ENCODE measurements at regions not wholly inside any gene's neighbourhood (a gene's known extent, or its start where the extent isn't known, plus 50 kb on each side); places are given as distances from the start of the nearest gene placed in this dataset.

DNA sequence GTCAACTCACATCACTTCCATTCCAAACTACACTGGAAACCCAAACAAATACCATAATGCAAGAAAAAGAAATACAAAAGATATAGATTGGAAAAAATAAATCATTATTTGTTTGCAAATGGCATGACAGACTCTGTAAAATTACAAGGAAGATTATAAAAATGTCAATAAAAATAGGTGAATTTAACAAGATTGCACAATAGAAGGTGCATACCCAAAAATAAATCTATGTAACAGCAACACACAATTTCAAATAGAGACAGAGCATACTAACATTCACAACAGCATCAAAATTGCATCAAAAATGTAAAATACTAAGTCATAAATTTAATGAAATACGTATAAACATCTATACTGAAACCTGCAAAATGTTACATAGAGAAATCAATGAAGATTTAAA, 1140.0 kb upstream of the GJE1 start:
- no peak overlapping the region for H3K9ac ChIP-seq (ENCODE audit: low read depth, low read length)
- no peak overlapping the region for H3K27ac ChIP-seq (ENCODE audit: low read depth, low read length)
- no peaks in the 10 kb centered on the region for H3K27me3 ChIP-seq (ENCODE audit: insufficient read depth, low read length)
- H3K36me3 ChIP-seq (ENCODE audit: insufficient read depth, low read length) = no peaks in the 10 kb centered on the region
- no peaks in the 10 kb centered on the region for H3K9me3 ChIP-seq (ENCODE audit: insufficient read depth, low read depth, low read length)
- no peaks in the 10 kb centered on the region for H3K4me1 ChIP-seq (ENCODE audit: insufficient read depth, low read length)
- H3K4me3 ChIP-seq (ENCODE audit: low read length) = no peak overlapping the region
- WGBS = no CpG with 5 or more reads among the region's 1 CpG

DNA sequence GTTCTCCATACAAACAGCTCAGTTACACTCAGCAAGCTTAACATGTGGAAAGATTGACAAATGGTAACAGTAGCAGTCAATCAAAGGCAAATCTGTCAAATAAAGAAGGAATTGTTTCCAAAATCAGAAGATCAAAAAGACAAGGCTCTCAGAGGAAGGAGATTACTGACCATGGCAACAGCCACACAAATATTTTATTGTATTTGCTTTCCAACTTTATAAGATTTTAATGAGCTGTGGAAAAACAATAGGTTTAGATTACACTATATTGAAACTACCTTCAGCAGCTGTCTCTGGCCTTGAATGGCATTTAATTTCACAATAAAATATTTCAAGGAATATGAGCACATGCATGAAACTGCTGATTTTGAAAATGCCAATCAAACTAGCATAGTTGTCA, 1143.9 kb upstream of the GJE1 start:
- H3K27me3 ChIP-seq (ENCODE audit: insufficient read depth, low read length) = no peaks in the 10 kb centered on the region
- H3K27ac ChIP-seq (ENCODE audit: low read depth, low read length) = no peak overlapping the region
- no peaks in the 10 kb centered on the region for H3K36me3 ChIP-seq (ENCODE audit: insufficient read depth, low read length)
- H3K9ac ChIP-seq (ENCODE audit: low read depth, low read length) = no peak overlapping the region
- no peak overlapping the region for H3K4me3 ChIP-seq (ENCODE audit: low read length)
- no peaks in the 10 kb centered on the region for H3K4me1 ChIP-seq (ENCODE audit: insufficient read depth, low read length)
- H3K9me3 ChIP-seq (ENCODE audit: insufficient read depth, low read depth, low read length) = no peaks in the 10 kb centered on the region

DNA sequence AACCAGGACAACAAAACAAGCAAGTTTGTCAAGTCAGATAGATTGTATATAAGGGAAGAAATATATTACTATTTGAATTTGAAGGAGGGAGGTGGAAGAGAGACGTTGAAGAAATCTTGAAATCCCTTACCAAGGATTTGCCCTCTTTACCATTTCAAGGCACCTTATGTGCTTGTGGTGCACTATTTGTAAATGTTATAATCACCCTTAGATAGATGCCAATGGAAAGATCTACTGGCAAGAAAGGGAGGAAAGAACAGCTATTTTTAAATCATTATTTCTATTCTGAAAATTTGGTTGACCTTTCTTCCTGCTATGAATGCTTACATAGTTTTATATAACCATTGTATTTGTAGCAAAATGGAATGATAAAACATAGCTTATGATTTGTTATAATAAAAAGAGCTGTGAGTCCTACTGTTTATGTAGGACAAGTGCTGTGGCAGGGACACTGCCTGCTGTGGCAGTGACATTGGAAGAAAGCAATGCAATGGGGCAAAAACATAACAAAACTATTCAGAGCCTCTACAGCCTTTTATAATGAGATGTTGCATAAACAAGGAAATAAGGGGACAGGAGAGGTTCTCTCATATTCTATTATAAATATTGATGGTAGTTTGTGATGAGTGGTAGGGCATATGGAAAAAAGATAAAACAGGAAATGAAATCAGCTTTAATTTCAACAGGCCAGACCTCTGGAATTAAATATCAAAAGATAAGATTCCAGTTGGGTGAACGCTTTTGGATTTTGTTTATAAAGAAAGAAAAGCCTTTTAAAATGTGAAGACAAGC, 1145.2 kb upstream of the GJE1 start:
- no peaks in the 10 kb centered on the region for H3K9me3 ChIP-seq (ENCODE audit: insufficient read depth, low read depth, low read length)
- H3K36me3 ChIP-seq (ENCODE audit: insufficient read depth, low read length) = no peaks in the 10 kb centered on the region
- H3K27ac ChIP-seq (ENCODE audit: low read depth, low read length) = no peak overlapping the region
- no peak overlapping the region for H3K4me3 ChIP-seq (ENCODE audit: low read length)
- H3K9ac ChIP-seq (ENCODE audit: low read depth, low read length) = no peak overlapping the region
- H3K27me3 ChIP-seq (ENCODE audit: insufficient read depth, low read length) = no peaks in the 10 kb centered on the region
- no CpG with 5 or more reads among the region's 2 CpGs for WGBS
- H3K4me1 ChIP-seq (ENCODE audit: insufficient read depth, low read length) = no peaks in the 10 kb centered on the region

DNA sequence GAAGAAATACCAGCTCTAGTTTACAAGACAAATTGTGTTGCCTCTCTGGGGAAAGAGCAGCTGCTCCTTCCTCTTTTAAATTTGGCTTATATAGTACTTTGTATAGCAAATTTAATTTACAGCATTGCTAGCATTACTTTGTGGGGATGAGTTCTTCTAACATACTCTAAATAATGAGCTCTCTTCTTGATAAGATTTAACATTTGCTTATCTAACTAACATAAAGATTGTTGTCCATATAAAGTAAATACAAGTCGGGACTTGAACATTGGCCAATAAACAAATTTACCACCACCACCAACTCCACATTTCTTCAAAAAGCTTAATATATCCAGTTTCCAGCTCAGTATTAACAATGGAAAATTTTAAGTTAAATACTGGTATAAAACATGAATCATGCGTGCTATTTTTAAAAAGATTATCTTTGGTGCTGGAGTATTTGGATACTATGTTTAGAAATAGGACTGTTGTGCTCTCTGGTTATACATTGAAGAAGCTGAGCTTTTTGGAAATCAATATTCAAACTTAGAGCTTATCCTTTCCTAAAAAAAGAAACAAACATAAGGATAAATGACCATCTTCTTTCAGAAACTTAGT, 1146.9 kb upstream of the GJE1 start:
- no peak overlapping the region for H3K9ac ChIP-seq (ENCODE audit: low read depth, low read length)
- no peaks in the 10 kb centered on the region for H3K27me3 ChIP-seq (ENCODE audit: insufficient read depth, low read length)
- H3K4me1 ChIP-seq (ENCODE audit: insufficient read depth, low read length) = no peaks in the 10 kb centered on the region
- H3K4me3 ChIP-seq (ENCODE audit: low read length) = no peak overlapping the region
- no peaks in the 10 kb centered on the region for H3K9me3 ChIP-seq (ENCODE audit: insufficient read depth, low read depth, low read length)
- 100% methylated on average over 2 of the region's 2 CpGs for WGBS
- no peak overlapping the region for H3K27ac ChIP-seq (ENCODE audit: low read depth, low read length)
- H3K36me3 ChIP-seq (ENCODE audit: insufficient read depth, low read length) = no peaks in the 10 kb centered on the region

DNA sequence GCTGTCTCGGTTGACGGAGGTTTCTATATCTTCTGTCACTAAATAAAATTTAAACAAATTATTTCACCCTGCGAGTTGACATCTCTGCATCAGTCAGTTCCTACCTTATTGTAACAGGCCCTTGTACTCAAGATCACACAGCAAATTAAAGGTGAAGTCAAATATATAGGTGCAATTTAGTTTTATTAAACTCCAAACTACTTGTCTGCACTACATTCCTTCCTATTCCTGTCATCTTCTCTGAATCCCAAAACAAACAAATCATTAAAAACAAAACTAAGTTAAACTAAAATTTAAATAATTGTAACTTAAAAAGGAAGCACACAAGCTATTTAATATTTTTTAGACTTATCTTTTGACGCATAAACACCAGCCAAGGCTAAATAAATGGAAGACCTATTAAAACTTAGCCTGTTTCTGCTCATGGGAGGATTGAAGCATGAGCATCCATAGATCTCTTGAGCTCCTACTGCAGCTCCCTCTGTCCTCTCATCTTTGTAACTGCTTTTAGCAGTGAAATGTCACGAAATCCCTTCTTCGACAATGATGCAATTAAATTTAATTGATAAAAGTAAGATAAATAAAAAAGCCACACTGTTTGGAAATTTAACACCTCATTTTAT, 1152.3 kb upstream of the GJE1 start:
- Histone ChIP-seq H3K4me1 (ENCODE audit: insufficient read depth, low read length) (no peaks in the 10 kb centered on the region), H3K36me3 (ENCODE audit: insufficient read depth, low read length) (no peaks in the 10 kb centered on the region), H3K4me3 (ENCODE audit: low read length) (no peak overlapping the region), H3K9me3 (ENCODE audit: insufficient read depth, low read depth, low read length) (no peaks in the 10 kb centered on the region), H3K27me3 (ENCODE audit: insufficient read depth, low read length) (no peaks in the 10 kb centered on the region), H3K9ac (ENCODE audit: low read depth, low read length) (no peak overlapping the region), H3K27ac (ENCODE audit: low read depth, low read length) (no peak overlapping the region)
- 88% methylated on average over 4 of the region's 6 CpGs for WGBS

GRCh38 chr6:140979642-140980091, 1153.1 kb upstream of the GJE1 start:
- H3K36me3 ChIP-seq (ENCODE audit: insufficient read depth, low read length) = no peaks in the 10 kb centered on the region
- no peaks in the 10 kb centered on the region for H3K27me3 ChIP-seq (ENCODE audit: insufficient read depth, low read length)
- H3K9me3 ChIP-seq (ENCODE audit: insufficient read depth, low read depth, low read length) = no peaks in the 10 kb centered on the region
- no peaks in the 10 kb centered on the region for H3K4me1 ChIP-seq (ENCODE audit: insufficient read depth, low read length)
- H3K9ac ChIP-seq (ENCODE audit: low read depth, low read length) = no peak overlapping the region
- no peak overlapping the region for H3K4me3 ChIP-seq (ENCODE audit: low read length)
- H3K27ac ChIP-seq (ENCODE audit: low read depth, low read length) = no peak overlapping the region
- 96% methylated on average over 4 of the region's 4 CpGs for WGBS

DNA sequence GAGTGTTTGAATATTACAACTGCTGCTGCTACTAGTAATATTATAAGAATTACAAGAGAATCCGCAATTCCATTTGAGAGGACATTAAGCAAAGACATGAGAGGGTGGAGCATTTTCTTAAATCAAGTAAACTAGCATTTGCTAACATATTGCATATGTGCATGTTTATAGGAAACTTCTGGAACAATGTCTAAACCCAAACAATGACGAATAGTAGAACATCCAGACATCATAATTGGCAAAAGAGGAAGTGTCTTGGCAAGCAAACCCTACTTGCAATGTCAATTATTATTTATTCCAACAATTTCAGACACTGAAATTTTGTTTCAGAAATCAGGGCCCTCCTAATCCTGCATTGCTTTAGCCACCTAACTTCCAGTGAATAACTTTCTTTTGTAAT, 1155.3 kb upstream of the GJE1 start:
- Histone ChIP-seq H3K9ac (ENCODE audit: low read depth, low read length) (no peak overlapping the region), H3K4me3 (ENCODE audit: low read length) (no peak overlapping the region), H3K36me3 (ENCODE audit: insufficient read depth, low read length) (no peaks in the 10 kb centered on the region), H3K4me1 (ENCODE audit: insufficient read depth, low read length) (no peaks in the 10 kb centered on the region), H3K27me3 (ENCODE audit: insufficient read depth, low read length) (no peaks in the 10 kb centered on the region), H3K9me3 (ENCODE audit: insufficient read depth, low read depth, low read length) (no peaks in the 10 kb centered on the region), H3K27ac (ENCODE audit: low read depth, low read length) (no peak overlapping the region)
- 93% methylated on average over 2 of the region's 2 CpGs for WGBS

DNA sequence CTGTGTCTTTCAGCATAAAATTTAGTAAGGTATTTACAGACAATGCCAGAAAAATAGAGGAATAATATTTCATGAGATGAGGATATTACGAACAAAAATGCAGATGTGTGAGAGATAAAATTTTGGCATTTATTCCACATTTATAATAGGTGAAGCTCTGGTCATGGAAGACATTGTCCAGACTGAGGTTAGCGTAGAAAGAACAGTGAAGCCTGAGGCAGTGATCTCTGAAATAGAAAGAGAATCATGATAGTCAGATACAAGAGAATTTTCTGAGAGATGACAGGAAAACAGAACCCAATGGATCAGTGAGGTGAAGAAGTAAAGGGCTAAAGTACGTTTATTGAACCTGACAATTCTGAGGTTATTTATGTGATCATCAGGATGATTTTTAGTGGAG, 1155.9 kb upstream of the GJE1 start:
- Histone ChIP-seq H3K4me1 (ENCODE audit: insufficient read depth, low read length) (no peaks in the 10 kb centered on the region), H3K9me3 (ENCODE audit: insufficient read depth, low read depth, low read length) (no peaks in the 10 kb centered on the region), H3K27me3 (ENCODE audit: insufficient read depth, low read length) (no peaks in the 10 kb centered on the region), H3K36me3 (ENCODE audit: insufficient read depth, low read length) (no peaks in the 10 kb centered on the region), H3K4me3 (ENCODE audit: low read length) (no peak overlapping the region), H3K27ac (ENCODE audit: low read depth, low read length) (no peak overlapping the region), H3K9ac (ENCODE audit: low read depth, low read length) (no peak overlapping the region)
- 91% methylated on average over 3 of the region's 3 CpGs for WGBS

DNA sequence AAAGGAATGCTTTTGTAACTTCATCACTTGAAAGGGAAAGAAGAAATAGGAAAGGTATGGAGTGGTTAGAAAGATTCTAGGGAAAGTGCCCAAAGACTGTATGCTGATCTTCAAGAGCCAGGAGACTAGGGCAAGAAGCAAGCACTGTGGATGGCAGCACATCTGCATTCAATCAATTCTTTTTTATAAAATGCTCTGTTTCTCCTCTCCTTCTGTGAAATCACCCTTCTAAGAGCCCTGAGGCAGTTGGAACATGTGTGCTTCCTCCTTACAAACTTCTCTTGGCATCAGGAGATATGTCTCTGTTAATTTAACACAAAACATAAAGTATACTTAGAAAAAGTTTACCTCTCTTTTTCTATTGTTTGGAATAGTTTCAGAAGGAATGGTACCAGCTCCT, 1162.2 kb upstream of the GJE1 start:
- Histone ChIP-seq H3K27me3 (ENCODE audit: insufficient read depth, low read length) (no peaks in the 10 kb centered on the region), H3K27ac (ENCODE audit: low read depth, low read length) (no peak overlapping the region), H3K4me1 (ENCODE audit: insufficient read depth, low read length) (no peaks in the 10 kb centered on the region), H3K36me3 (ENCODE audit: insufficient read depth, low read length) (no peaks in the 10 kb centered on the region), H3K4me3 (ENCODE audit: low read length) (no peak overlapping the region), H3K9ac (ENCODE audit: low read depth, low read length) (no peak overlapping the region), H3K9me3 (ENCODE audit: insufficient read depth, low read depth, low read length) (no peaks in the 10 kb centered on the region)

GRCh38 chr6:140968062-140968461, 1164.7 kb upstream of the GJE1 start:
- Histone ChIP-seq H3K9ac (ENCODE audit: low read depth, low read length) (no peak overlapping the region), H3K4me3 (ENCODE audit: low read length) (no peak overlapping the region), H3K36me3 (ENCODE audit: insufficient read depth, low read length) (no peaks in the 10 kb centered on the region), H3K9me3 (ENCODE audit: insufficient read depth, low read depth, low read length) (no peaks in the 10 kb centered on the region), H3K27ac (ENCODE audit: low read depth, low read length) (no peak overlapping the region), H3K4me1 (ENCODE audit: insufficient read depth, low read length) (no peaks in the 10 kb centered on the region), H3K27me3 (ENCODE audit: insufficient read depth, low read length) (no peaks in the 10 kb centered on the region)
- WGBS = 100% methylated on average over 1 of the region's 3 CpGs

DNA sequence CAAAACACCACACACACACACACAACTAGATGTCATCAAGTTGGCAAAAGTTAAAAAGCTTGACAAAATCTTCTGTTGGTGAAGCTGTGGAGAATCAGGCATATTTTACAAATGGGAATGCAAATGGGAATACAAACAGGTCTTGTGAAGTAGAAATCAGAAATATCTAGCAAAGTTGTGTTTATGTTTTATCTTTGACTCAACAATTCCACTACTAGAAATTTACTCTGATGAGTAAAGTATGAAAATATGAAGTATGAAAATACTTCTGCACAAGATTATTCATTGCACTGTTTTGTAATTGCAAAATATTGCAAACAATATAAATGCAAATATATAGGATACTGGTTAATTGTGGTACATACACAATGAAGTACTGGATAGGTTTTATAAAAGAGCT, 1166.0 kb upstream of the GJE1 start:
- no peak overlapping the region for H3K27ac ChIP-seq (ENCODE audit: low read depth, low read length)
- H3K36me3 ChIP-seq (ENCODE audit: insufficient read depth, low read length) = no peaks in the 10 kb centered on the region
- no peak overlapping the region for H3K9ac ChIP-seq (ENCODE audit: low read depth, low read length)
- no peaks in the 10 kb centered on the region for H3K27me3 ChIP-seq (ENCODE audit: insufficient read depth, low read length)
- H3K4me1 ChIP-seq (ENCODE audit: insufficient read depth, low read length) = no peaks in the 10 kb centered on the region
- H3K4me3 ChIP-seq (ENCODE audit: low read length) = no peak overlapping the region
- H3K9me3 ChIP-seq (ENCODE audit: insufficient read depth, low read depth, low read length) = no peaks in the 10 kb centered on the region
